ENCODE measurements at regions not wholly inside any gene's neighbourhood (a gene's known extent, or its start where the extent isn't known, plus 50 kb on each side); places are given as distances from the start of the nearest gene placed in this dataset.

GRCh38 chr10:91006001-91006751, 85.3 kb upstream of the ANKRD1 start:
- Histone ChIP-seq H3K9me2 (replicated peaks; ENCODE audit: insufficient read depth, low read length) (no peaks in the 10 kb centered on the region), H3K9ac (ENCODE audit: low read length) (no peak overlapping the region; the same call in 1 of the 2 replicates), H3K9me3 (replicated peaks; ENCODE audit: insufficient read depth, low read length) (no peaks in the 10 kb centered on the region), H3K27ac (ENCODE audit: low read length) (peak overlapping the region; percentile 55; the same call in 1 of the 2 replicates), H3F3A (ENCODE audit: insufficient read depth, low read length) (peaks cover 11% of the 10 kb centered on the region), H3K27me3 (replicated peaks; ENCODE audit: insufficient read depth, low read length) (no peaks in the 10 kb centered on the region), H3K79me2 (ENCODE audit: low read length) (no peaks in the 10 kb centered on the region), H3K4me2 (ENCODE audit: low read depth, low read length) (peak overlapping the region; percentile 90), H3K4me3 (ENCODE audit: low read length) (peak overlapping the region; percentile 43), H3K4me1 (ENCODE audit: low read length) (peaks cover 26% of the 10 kb centered on the region), H4K20me1 (ENCODE audit: insufficient read depth, low read length) (no peaks in the 10 kb centered on the region), H3K36me3 (replicated peaks; ENCODE audit: insufficient read depth, low read length) (no peaks in the 10 kb centered on the region), H2AFZ (ENCODE audit: low read length) (peak overlapping the region; percentile 23; the same call in 1 of the 2 replicates)
- DNase-seq, result peak; percentile 69
- no peak for TF ChIP-seq EZH2phosphoT487 (IDR thresholded peaks at IDR 0.05; ENCODE audit: low read length)
- TF ChIP-seq CTCF (IDR thresholded peaks at IDR 0.05; ENCODE audit: low read length), result peak; percentile 98
- no peak for TF ChIP-seq EZH2 (optimal IDR thresholded peaks at IDR 0.05; ENCODE audit: low read depth, low read length)

- H3K27me3 ChIP-seq (replicated peaks; ENCODE audit: insufficient read depth, low read length), result no peaks in the 10 kb centered on the region
- H2AFZ ChIP-seq (ENCODE audit: low read length), result peak overlapping the region; percentile 23; the same call in 1 of the 2 replicates
- no peaks in the 10 kb centered on the region for H3K79me2 ChIP-seq (ENCODE audit: low read length)
- no peaks in the 10 kb centered on the region for H3K9me2 ChIP-seq (replicated peaks; ENCODE audit: insufficient read depth, low read length)
- peaks cover 26% of the 10 kb centered on the region for H3K4me1 ChIP-seq (ENCODE audit: low read length)
- peak overlapping the region; percentile 90 for H3K4me2 ChIP-seq (ENCODE audit: low read depth, low read length)
- peak; percentile 89 for DNase-seq
- H3K4me3 ChIP-seq (ENCODE audit: low read length), result peak overlapping the region; percentile 43
- no peaks in the 10 kb centered on the region for H3K36me3 ChIP-seq (replicated peaks; ENCODE audit: insufficient read depth, low read length)
- no peak for TF ChIP-seq CTCF (IDR thresholded peaks at IDR 0.05; ENCODE audit: low read length)
- no peak for TF ChIP-seq EZH2 (optimal IDR thresholded peaks at IDR 0.05; ENCODE audit: low read depth, low read length)
- TF ChIP-seq EZH2phosphoT487 (IDR thresholded peaks at IDR 0.05; ENCODE audit: low read length), result no peak
- H3K27ac ChIP-seq (ENCODE audit: low read length), result peak overlapping the region; percentile 55; the same call in 1 of the 2 replicates
- H4K20me1 ChIP-seq (ENCODE audit: insufficient read depth, low read length), result no peaks in the 10 kb centered on the region
- peaks cover 11% of the 10 kb centered on the region for H3F3A ChIP-seq (ENCODE audit: insufficient read depth, low read length)
- no peaks in the 10 kb centered on the region for H3K9me3 ChIP-seq (replicated peaks; ENCODE audit: insufficient read depth, low read length)
- H3K9ac ChIP-seq (ENCODE audit: low read length), result peak overlapping the region; percentile 14; the same call in 1 of the 2 replicates
Measured at GRCh38 chr10:91006752-91007346, 86.0 kb upstream of the ANKRD1 start.

GRCh38 chr10:91007655-91008054, 86.8 kb upstream of the ANKRD1 start:
- Histone ChIP-seq H3K4me2 (ENCODE audit: low read depth, low read length) (peak overlapping the region; percentile 90; the same call in 1 of the 2 replicates), H3K36me3 (replicated peaks; ENCODE audit: insufficient read depth, low read length) (no peaks in the 10 kb centered on the region), H3K9me3 (replicated peaks; ENCODE audit: insufficient read depth, low read length) (no peaks in the 10 kb centered on the region), H3K4me1 (ENCODE audit: low read length) (peaks cover 26% of the 10 kb centered on the region), H3K4me3 (ENCODE audit: low read length) (no peak overlapping the region), H3F3A (ENCODE audit: insufficient read depth, low read length) (peaks cover 11% of the 10 kb centered on the region), H2AFZ (ENCODE audit: low read length) (no peak overlapping the region), H3K27ac (ENCODE audit: low read length) (no peak overlapping the region), H3K9me2 (replicated peaks; ENCODE audit: insufficient read depth, low read length) (no peaks in the 10 kb centered on the region), H3K27me3 (replicated peaks; ENCODE audit: insufficient read depth, low read length) (no peaks in the 10 kb centered on the region), H3K9ac (ENCODE audit: low read length) (no peak overlapping the region), H4K20me1 (ENCODE audit: insufficient read depth, low read length) (no peaks in the 10 kb centered on the region), H3K79me2 (ENCODE audit: low read length) (no peaks in the 10 kb centered on the region)
- no peak for DNase-seq
- TF ChIP-seq EZH2 (optimal IDR thresholded peaks at IDR 0.05; ENCODE audit: low read depth, low read length), result no peak
- TF ChIP-seq EZH2phosphoT487 (IDR thresholded peaks at IDR 0.05; ENCODE audit: low read length), result no peak
- no peak for TF ChIP-seq CTCF (IDR thresholded peaks at IDR 0.05; ENCODE audit: low read length)
